ENCODE measurements at regions not wholly inside any gene's neighbourhood (a gene's known extent, or its start where the extent isn't known, plus 50 kb on each side); places are given as distances from the start of the nearest gene placed in this dataset.

DNA sequence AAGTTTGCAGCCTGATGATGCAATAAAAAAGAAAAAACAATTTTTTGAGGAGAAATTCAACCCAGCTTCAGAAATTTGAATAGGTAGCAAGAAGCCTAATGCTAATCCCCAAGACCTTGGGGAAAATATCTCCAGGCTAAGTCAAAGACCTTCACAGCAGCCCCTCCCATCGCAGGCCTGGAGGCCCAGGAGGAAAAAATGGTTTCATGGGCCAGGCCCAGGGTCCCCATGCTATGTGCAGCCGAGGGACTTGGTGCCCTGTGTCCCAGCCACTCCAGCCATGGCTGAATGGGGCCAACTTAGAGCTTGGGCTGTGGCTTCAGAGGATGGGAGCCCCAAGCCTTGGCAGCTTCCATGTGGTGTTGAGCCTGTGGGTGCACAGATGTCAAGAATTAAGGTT lies 210.3 kb downstream of the SUCLA2 start:
- TF ChIP-seq, protein P1, sequence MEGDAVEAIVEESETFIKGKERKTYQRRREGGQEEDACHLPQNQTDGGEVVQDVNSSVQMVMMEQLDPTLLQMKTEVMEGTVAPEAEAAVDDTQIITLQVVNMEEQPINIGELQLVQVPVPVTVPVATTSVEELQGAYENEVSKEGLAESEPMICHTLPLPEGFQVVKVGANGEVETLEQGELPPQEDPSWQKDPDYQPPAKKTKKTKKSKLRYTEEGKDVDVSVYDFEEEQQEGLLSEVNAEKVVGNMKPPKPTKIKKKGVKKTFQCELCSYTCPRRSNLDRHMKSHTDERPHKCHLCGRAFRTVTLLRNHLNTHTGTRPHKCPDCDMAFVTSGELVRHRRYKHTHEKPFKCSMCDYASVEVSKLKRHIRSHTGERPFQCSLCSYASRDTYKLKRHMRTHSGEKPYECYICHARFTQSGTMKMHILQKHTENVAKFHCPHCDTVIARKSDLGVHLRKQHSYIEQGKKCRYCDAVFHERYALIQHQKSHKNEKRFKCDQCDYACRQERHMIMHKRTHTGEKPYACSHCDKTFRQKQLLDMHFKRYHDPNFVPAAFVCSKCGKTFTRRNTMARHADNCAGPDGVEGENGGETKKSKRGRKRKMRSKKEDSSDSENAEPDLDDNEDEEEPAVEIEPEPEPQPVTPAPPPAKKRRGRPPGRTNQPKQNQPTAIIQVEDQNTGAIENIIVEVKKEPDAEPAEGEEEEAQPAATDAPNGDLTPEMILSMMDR (conservative IDR thresholded peaks at IDR 0.05) = no peak
- no peak for TF ChIP-seq ZFX (IDR thresholded peaks at IDR 0.05)

Measured in C4-2B (cell line).